ENCODE measurements at regions not wholly inside any gene's neighbourhood (a gene's known extent, or its start where the extent isn't known, plus 50 kb on each side); places are given as distances from the start of the nearest gene placed in this dataset.

- H3K4me3 ChIP-seq (ENCODE audit: low read length): no peak overlapping the region
- 83% methylated on average over 16 of the region's 16 CpGs for WGBS (ENCODE audit: insufficient coverage)
- no peaks in the 10 kb centered on the region for H3K9me3 Mint-ChIP-seq
- no peaks in the 10 kb centered on the region for H3K36me3 ChIP-seq (ENCODE audit: control insufficient read depth, insufficient read depth, low read length)
- H3K27me3 ChIP-seq (ENCODE audit: control insufficient read depth, insufficient read depth, low read length): no peaks in the 10 kb centered on the region
- no peaks in the 10 kb centered on the region for H3K4me1 ChIP-seq (ENCODE audit: control insufficient read depth, insufficient read depth, low read length)
- H3K36me3 Mint-ChIP-seq: no peaks in the 10 kb centered on the region
- no peak for DNase-seq
- H3K9me3 ChIP-seq (ENCODE audit: control insufficient read depth, insufficient read depth, low read length): no peaks in the 10 kb centered on the region
- no peak for TF ChIP-seq CTCF (IDR thresholded peaks at IDR 0.05)
- intact Hi-C loops (cut with micrococcal nuclease): no loop called here
- H3K27ac Mint-ChIP-seq: no peak overlapping the region
- peaks cover 2 to 12% of the 10 kb centered on the region in 2 donors for H3K27me3 Mint-ChIP-seq (ENCODE audit: low read depth in 2 of 2)
- ATAC-seq: no peak
- no peak overlapping the region for H3K27ac ChIP-seq (ENCODE audit: low read length)
- no peak overlapping the region for H3K4me3 Mint-ChIP-seq
- H3K4me1 Mint-ChIP-seq: no peaks in the 10 kb centered on the region
Observed at GRCh38 chr7:156445997-156446761, 194.4 kb upstream of the RNF32 start.

- H3K4me1 Mint-ChIP-seq: no peaks in the 10 kb centered on the region
- Histone ChIP-seq H3K27me3 (ENCODE audit: control insufficient read depth, insufficient read depth, low read length) (no peaks in the 10 kb centered on the region), H3K27ac (ENCODE audit: low read length) (no peak overlapping the region), H3K36me3 (ENCODE audit: control insufficient read depth, insufficient read depth, low read length) (no peaks in the 10 kb centered on the region), H3K9me3 (ENCODE audit: control insufficient read depth, insufficient read depth, low read length) (no peaks in the 10 kb centered on the region), H3K4me1 (ENCODE audit: control insufficient read depth, insufficient read depth, low read length) (no peaks in the 10 kb centered on the region), H3K4me3 (ENCODE audit: low read length) (no peak overlapping the region)
- TF ChIP-seq CTCF (IDR thresholded peaks at IDR 0.05): no peak
- ATAC-seq (no peak), DNase-seq (no peak)
- H3K27me3 Mint-ChIP-seq (ENCODE audit: low read depth in 2 of 2): peaks cover 2 to 12% of the 10 kb centered on the region in 2 donors
- H3K36me3 Mint-ChIP-seq: no peaks in the 10 kb centered on the region
- 50% methylated on average over 10 of the region's 10 CpGs for WGBS (ENCODE audit: insufficient coverage)
- no peak overlapping the region for H3K4me3 Mint-ChIP-seq
- no peaks in the 10 kb centered on the region for H3K9me3 Mint-ChIP-seq
- intact Hi-C loops (cut with micrococcal nuclease): no loop called here
- no peak overlapping the region for H3K27ac Mint-ChIP-seq
Observed at GRCh38 chr7:156442516-156442915, 198.1 kb upstream of the RNF32 start.

- Mint-ChIP-seq H3K9me3 (no peaks in the 10 kb centered on the region), H3K4me3 (no peak overlapping the region), H3K27ac (no peak overlapping the region), H3K4me1 (no peaks in the 10 kb centered on the region), H3K36me3 (no peaks in the 10 kb centered on the region), H3K27me3 (ENCODE audit: low read depth in 2 of 2) (peaks cover 2 to 12% of the 10 kb centered on the region in 2 donors)
- H3K4me3 ChIP-seq (ENCODE audit: low read length): no peak overlapping the region
- DNase-seq: no peak
- H3K36me3 ChIP-seq (ENCODE audit: control insufficient read depth, insufficient read depth, low read length): no peaks in the 10 kb centered on the region
- no peaks in the 10 kb centered on the region for H3K9me3 ChIP-seq (ENCODE audit: control insufficient read depth, insufficient read depth, low read length)
- 86% methylated on average over 13 of the region's 13 CpGs for WGBS (ENCODE audit: insufficient coverage)
- no peak for ATAC-seq
- H3K27me3 ChIP-seq (ENCODE audit: control insufficient read depth, insufficient read depth, low read length): no peaks in the 10 kb centered on the region
- intact Hi-C loops (cut with micrococcal nuclease): no loop called here
- TF ChIP-seq CTCF (IDR thresholded peaks at IDR 0.05): no peak
- no peak overlapping the region for H3K27ac ChIP-seq (ENCODE audit: low read length)
- H3K4me1 ChIP-seq (ENCODE audit: control insufficient read depth, insufficient read depth, low read length): no peaks in the 10 kb centered on the region
Observed at GRCh38 chr7:156440456-156440855, 200.1 kb upstream of the RNF32 start.

- Mint-ChIP-seq H3K27me3 (ENCODE audit: low read depth in 2 of 2) (peaks cover 8 to 25% of the 10 kb centered on the region in 2 donors), H3K36me3 (no peaks in the 10 kb centered on the region), H3K9me3 (no peaks in the 10 kb centered on the region), H3K27ac (no peak overlapping the region), H3K4me1 (no peaks in the 10 kb centered on the region), H3K4me3 (no peak overlapping the region)
- H3K4me1 ChIP-seq (ENCODE audit: control insufficient read depth, insufficient read depth, low read length): no peaks in the 10 kb centered on the region
- no peak for TF ChIP-seq CTCF (IDR thresholded peaks at IDR 0.05)
- no peaks in the 10 kb centered on the region for H3K27me3 ChIP-seq (ENCODE audit: control insufficient read depth, insufficient read depth, low read length)
- H3K36me3 ChIP-seq (ENCODE audit: control insufficient read depth, insufficient read depth, low read length): no peaks in the 10 kb centered on the region
- no peaks in the 10 kb centered on the region for H3K9me3 ChIP-seq (ENCODE audit: control insufficient read depth, insufficient read depth, low read length)
- ATAC-seq: no peak
- 84% methylated on average over 2 of the region's 2 CpGs for WGBS (ENCODE audit: insufficient coverage)
- intact Hi-C loops (cut with micrococcal nuclease): no loop called here
- DNase-seq: no peak
- no peak overlapping the region for H3K27ac ChIP-seq (ENCODE audit: low read length)
- no peak overlapping the region for H3K4me3 ChIP-seq (ENCODE audit: low read length)
Observed at GRCh38 chr7:156438011-156438410, 202.6 kb upstream of the RNF32 start.

Data from natural killer cell (primary cell).